Karpas-422 (cell line): ENCODE measurements at regions not wholly inside any gene's neighbourhood (a gene's known extent, or its start where the extent isn't known, plus 50 kb on each side); places are given as distances from the start of the nearest gene placed in this dataset.
A peak's percentile ranks its signal among the peaks of the same experiment; 100 is the strongest.

Experiments used
- DNase-seq: peaks from one replicate; pipeline ENCODE4 v3.0.0-alpha.2; 2015
- H2AFZ ChIP-seq: fragments of 200-600 bp; sonication (generic); 2 replicates; pipeline ENCODE4 v1.6.1; 2014; ENCODE audit warnings: antibody characterized with exemption, low read length, mixed read lengths
- H3K27ac ChIP-seq: fragments of 200-600 bp; sonication (generic); 2 replicates; pipeline ENCODE4 v1.5.1; 2014; ENCODE audit warnings: mild to moderate bottlenecking, low read length, moderate library complexity
- H3K27me3 ChIP-seq: fragments of 200-600 bp; sonication (generic); 2 replicates; pipeline ENCODE4 v1.6.1; 2014; ENCODE audit warnings: low read length, mixed read lengths
- H3K36me3 ChIP-seq: fragments of 200-600 bp; sonication (generic); 2 replicates; pipeline ENCODE4 v1.6.1; 2014; ENCODE audit warnings: low read length, mixed read lengths; ENCODE audit not compliant: insufficient read depth
- H3K4me1 ChIP-seq: fragments of 200-600 bp; sonication (generic); 2 replicates; pipeline ENCODE4 v1.6.1; 2014; ENCODE audit warnings: mild to moderate bottlenecking, low read length, mixed read lengths
- H3K4me2 ChIP-seq: fragments of 200-600 bp; sonication (generic); 2 replicates; pipeline ENCODE4 v1.6.1; 2014; ENCODE audit warnings: low read length, low read depth, mild to moderate bottlenecking; ENCODE audit not compliant: poor library complexity, severe bottlenecking
- H3K4me3 ChIP-seq: fragments of 200-600 bp; sonication (generic); 2 replicates; pipeline ENCODE4 v1.5.1; 2014; ENCODE audit warnings: mild to moderate bottlenecking, antibody characterized with exemption, low read length, mixed read lengths
- H3K79me2 ChIP-seq: fragments of 200-600 bp; sonication (generic); 2 replicates; pipeline ENCODE4 v1.6.1; 2014; ENCODE audit warnings: mild to moderate bottlenecking, low read length, mixed read lengths
- H3K9ac ChIP-seq: fragments of 200-600 bp; sonication (generic); 2 replicates; pipeline ENCODE4 v1.6.0; 2014; ENCODE audit warnings: low read length
- H3K9me2 ChIP-seq: fragments of 200-600 bp; sonication (generic), shearing (Covaris generic); replicated peaks from 2 replicates; pipeline ENCODE4 v1.6.0; 2014; ENCODE audit warnings: mild to moderate bottlenecking, low read length, moderate library complexity; ENCODE audit not compliant: insufficient read depth
- H3K9me3 ChIP-seq: fragments of 300-700, 200-600 bp; sonication (generic); 2 replicates; pipeline ENCODE4 v1.6.1; 2014; ENCODE audit warnings: low read length, mixed read lengths
- H4K20me1 ChIP-seq: fragments of 200-600 bp; sonication (generic); 2 replicates; pipeline ENCODE4 v1.6.1; 2014; ENCODE audit warnings: mild to moderate bottlenecking, antibody characterized with exemption, low read length, low read depth; ENCODE audit not compliant: insufficient read depth

DNA sequence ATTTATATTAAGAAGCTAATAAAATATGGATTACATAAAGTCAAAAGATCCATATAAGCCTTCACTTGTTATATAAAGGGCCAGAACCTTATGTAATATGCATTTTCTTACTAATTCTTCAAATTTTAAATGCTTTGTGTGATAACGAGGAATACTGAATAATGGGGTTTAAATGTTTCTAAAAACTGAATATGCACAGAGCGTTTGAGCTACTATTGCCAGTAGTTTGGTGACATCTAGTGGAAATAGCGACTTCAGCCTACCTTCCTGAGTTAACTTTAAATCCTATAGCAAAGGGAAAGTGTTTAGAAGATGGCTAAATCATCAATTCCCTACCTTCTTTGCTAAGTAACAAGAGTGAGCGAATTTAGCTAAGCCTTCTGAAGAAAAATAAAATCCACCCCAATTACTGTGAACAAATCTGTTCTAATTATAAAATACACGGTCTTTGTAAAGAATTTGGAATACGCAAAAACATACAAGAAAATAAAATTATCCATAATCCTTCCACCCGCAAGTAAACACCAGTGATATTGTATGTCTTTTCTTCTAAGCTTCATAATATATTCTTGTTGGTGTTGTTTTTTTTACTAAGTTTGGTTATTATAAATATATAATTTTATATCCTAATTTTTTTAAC, 115.5 kb upstream of the G2E3 start:
- Histone ChIP-seq H3K4me1 (no peaks in the 10 kb centered on the region), H3K4me3 (no peak overlapping the region), H3K36me3 (no peaks in the 10 kb centered on the region), H3K4me2 (no peak overlapping the region), H4K20me1 (no peaks in the 10 kb centered on the region), H3K79me2 (no peaks in the 10 kb centered on the region), H3K9ac (no peak overlapping the region), H3K27me3 (no peaks in the 10 kb centered on the region), H2AFZ (no peak overlapping the region), H3K9me3 (no peaks in the 10 kb centered on the region), H3K9me2 (no peaks in the 10 kb centered on the region), H3K27ac (no peak overlapping the region)
- DNase-seq, result peak; percentile 78

DNA sequence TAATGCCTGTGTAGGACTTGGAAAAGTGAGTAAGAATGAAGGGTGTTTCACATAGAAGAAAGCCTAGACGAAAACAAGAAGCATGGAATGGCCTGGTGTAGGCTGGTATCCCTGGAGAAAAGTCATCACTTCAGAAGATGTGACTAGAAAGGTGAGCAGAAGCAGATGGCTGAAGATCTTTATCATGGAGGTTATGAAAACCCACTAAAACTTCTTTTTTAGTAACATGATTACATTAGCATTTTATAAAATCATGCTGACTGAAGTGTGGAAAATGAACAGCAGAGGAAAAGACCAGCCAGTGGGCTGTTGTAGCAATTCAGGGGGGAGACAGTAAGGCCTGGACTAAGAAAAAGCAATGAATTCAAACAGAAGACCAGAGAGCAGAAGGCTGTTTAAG, 114.5 kb upstream of the G2E3 start:
- H3K27ac ChIP-seq, result no peak overlapping the region

DNA sequence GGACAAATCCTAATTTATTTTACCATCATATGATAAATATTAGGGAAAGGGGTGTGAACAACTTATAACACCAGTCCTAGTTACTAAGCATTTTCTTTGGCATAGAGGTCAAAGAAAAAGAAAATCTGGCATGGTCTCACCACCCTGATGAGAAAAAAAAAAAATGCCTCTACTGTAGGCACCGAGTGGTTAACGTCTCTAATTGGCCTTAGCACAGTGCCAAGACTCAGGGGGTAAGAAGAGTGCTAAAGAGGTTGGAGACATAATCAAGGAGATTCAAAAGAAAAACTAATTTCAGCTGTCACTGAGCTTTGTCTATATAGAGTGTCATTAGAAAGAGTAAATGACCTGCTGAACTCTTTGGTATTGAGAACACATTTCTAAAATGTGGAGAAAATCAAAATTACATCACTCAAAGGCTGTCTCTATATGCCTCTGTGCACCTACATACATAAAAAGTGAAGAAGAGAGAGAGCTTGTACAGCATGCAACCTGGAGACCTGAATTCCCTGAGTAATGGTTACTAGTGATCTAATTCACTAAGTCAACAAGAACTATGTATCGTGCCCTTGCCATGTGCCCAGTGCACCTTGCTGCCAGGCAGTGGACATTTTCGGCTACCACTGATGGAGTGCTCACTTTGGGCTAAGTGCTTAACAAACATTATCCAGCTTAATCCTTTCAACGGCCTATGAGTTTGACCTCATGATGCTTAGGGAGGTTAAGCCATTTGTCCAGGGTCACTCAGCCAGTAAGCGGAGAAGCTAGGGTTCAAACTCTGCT, 113.8 kb upstream of the G2E3 start:
- Histone ChIP-seq H3K4me2 (no peak overlapping the region), H3K36me3 (no peaks in the 10 kb centered on the region), H3K9me3 (no peaks in the 10 kb centered on the region), H3K27me3 (no peaks in the 10 kb centered on the region), H3K79me2 (no peaks in the 10 kb centered on the region), H4K20me1 (no peaks in the 10 kb centered on the region), H2AFZ (no peak overlapping the region), H3K4me1 (no peaks in the 10 kb centered on the region), H3K4me3 (no peak overlapping the region), H3K9ac (no peak overlapping the region), H3K27ac (no peak overlapping the region), H3K9me2 (no peaks in the 10 kb centered on the region)
- DNase-seq, result no peak

More for the DNA sequence above, 114.5 kb upstream of the G2E3 start:
- Histone ChIP-seq H3K4me1 (no peaks in the 10 kb centered on the region), H2AFZ (no peak overlapping the region), H3K27me3 (no peaks in the 10 kb centered on the region), H3K9me2 (no peaks in the 10 kb centered on the region), H3K36me3 (no peaks in the 10 kb centered on the region), H3K9ac (no peak overlapping the region), H3K9me3 (no peaks in the 10 kb centered on the region), H3K4me2 (no peak overlapping the region), H4K20me1 (no peaks in the 10 kb centered on the region), H3K79me2 (no peaks in the 10 kb centered on the region), H3K4me3 (no peak overlapping the region)
- no peak for DNase-seq

DNA sequence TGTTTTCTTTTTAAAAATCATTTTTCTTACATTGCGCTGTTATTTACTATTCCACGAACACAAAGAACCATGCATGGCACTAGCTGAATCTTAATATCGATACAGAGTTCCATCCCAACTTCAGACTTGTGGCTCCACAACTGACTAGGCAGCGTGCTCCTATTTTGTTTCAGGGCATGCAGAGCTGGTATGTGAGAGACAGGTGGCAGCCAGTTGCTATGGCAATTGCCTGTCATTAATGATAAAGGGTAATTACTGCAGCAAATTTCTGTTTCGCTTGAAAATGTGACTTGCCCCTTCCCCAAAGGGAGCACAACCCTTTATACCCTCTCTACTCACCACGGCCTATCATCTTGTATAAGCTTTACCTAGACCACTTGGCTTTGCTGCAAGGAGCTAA, 113.1 kb upstream of the G2E3 start:
- Histone ChIP-seq H2AFZ (no peak overlapping the region), H3K4me1 (no peaks in the 10 kb centered on the region), H3K9me3 (no peaks in the 10 kb centered on the region), H3K4me2 (no peak overlapping the region), H3K4me3 (no peak overlapping the region), H3K9ac (no peak overlapping the region), H3K79me2 (no peaks in the 10 kb centered on the region), H3K27me3 (no peaks in the 10 kb centered on the region), H3K36me3 (no peaks in the 10 kb centered on the region), H4K20me1 (no peaks in the 10 kb centered on the region), H3K27ac (no peak overlapping the region), H3K9me2 (no peaks in the 10 kb centered on the region)
- DNase-seq, result no peak

DNA sequence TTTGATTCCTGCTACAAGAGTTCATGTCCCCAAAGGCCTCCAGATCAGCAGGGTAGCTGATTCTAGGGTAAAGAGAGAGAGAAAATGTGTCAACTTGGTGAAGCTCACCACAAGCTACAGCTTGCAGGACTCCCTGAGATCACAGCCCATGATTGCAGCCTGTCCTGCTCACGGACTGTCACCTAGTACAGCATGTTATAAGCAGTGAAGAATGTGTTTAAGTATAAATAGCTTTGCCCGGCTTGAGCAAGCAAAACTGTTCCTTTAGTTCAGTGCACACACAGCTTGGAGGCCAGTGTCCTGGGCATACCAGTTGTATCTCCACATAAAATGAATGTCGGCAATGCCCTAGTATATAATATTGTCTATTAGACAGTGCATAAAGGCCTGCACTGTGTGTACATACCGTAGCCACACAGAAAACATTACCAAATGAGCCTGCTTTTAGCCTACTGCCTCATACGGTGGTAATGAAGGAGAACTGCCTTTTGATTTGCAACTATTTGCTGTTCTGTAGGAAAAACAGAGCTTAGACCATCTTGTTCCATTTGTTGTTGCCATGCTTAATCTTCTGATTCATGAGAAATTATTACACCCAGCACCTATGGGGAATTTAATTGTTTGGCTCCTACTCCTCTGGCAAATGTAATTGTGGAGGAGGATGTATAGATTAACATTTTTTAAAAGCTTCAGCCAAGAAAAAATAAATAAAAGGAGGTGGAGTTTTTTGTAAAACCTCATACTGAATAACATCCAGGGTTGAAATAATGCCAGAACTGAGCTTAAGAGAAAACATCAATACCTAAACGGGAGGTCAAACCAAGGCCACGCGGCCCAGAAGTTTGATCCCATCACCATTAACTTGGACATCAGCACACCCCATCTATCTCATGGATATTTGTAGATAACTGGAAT, 108.1 kb upstream of the G2E3 start:
- no peak for DNase-seq
- H3K36me3 ChIP-seq, result no peaks in the 10 kb centered on the region
- H3K9ac ChIP-seq, result no peak overlapping the region
- H4K20me1 ChIP-seq, result no peaks in the 10 kb centered on the region
- H3K27me3 ChIP-seq, result no peaks in the 10 kb centered on the region
- H3K4me3 ChIP-seq, result no peak overlapping the region
- H3K4me1 ChIP-seq, result no peaks in the 10 kb centered on the region
- no peak overlapping the region for H3K4me2 ChIP-seq
- H3K27ac ChIP-seq, result no peak overlapping the region
- no peak overlapping the region for H2AFZ ChIP-seq
- no peaks in the 10 kb centered on the region for H3K79me2 ChIP-seq
- no peaks in the 10 kb centered on the region for H3K9me2 ChIP-seq
- H3K9me3 ChIP-seq, result no peaks in the 10 kb centered on the region

DNA sequence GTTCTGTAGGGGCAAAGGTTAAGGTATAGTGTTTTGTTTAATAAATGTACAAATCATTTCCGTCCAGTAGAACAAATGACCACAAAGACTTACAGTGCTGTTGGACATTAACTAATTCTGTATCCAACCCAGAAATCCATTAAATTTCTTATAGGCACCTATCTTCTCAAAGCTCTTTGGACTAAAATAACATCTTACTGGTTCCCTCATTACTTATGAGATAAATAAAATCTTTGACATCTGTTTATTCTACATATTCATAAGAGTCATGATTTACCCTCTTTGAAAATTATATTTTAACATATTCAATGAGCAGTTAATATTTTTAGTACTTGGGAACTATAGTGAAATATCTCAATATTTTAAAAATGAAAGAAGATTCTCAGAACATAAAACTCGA, 102.7 kb upstream of the G2E3 start:
- Histone ChIP-seq H3K27me3 (no peaks in the 10 kb centered on the region), H3K9me3 (no peaks in the 10 kb centered on the region), H3K9me2 (no peaks in the 10 kb centered on the region), H3K27ac (no peak overlapping the region), H3K4me3 (no peak overlapping the region), H3K9ac (no peak overlapping the region), H3K36me3 (no peaks in the 10 kb centered on the region), H3K4me2 (no peak overlapping the region), H4K20me1 (no peaks in the 10 kb centered on the region), H3K4me1 (no peaks in the 10 kb centered on the region), H3K79me2 (no peaks in the 10 kb centered on the region), H2AFZ (no peak overlapping the region)
- DNase-seq, result no peak

DNA sequence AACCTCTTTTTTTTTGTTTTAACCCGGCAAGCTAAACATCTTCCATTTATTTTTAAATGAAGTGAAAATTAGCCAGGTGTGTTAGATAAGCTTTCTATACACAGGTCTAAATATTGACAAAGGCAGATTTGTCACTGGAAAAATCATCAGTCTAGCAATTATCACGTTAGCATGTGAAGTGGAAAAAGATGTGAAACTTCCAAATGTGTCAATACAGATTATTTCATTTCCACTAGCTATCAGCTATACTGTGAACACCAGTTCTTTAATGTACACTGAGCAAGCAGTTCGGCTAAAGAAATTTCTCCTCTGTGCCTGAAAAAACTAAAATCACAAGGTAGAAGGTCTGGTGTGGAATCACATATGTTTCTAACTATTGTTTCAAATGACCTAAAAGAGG, 96.6 kb upstream of the G2E3 start:
- no peak overlapping the region for H3K4me2 ChIP-seq
- H3K9me3 ChIP-seq, result no peaks in the 10 kb centered on the region
- H3K4me3 ChIP-seq, result no peak overlapping the region
- H3K27me3 ChIP-seq, result no peaks in the 10 kb centered on the region
- no peaks in the 10 kb centered on the region for H3K36me3 ChIP-seq
- no peak overlapping the region for H3K27ac ChIP-seq
- H3K4me1 ChIP-seq, result no peaks in the 10 kb centered on the region
- no peak for DNase-seq
- no peaks in the 10 kb centered on the region for H3K9me2 ChIP-seq
- no peak overlapping the region for H3K9ac ChIP-seq
- H3K79me2 ChIP-seq, result no peaks in the 10 kb centered on the region
- no peak overlapping the region for H2AFZ ChIP-seq
- H4K20me1 ChIP-seq, result no peaks in the 10 kb centered on the region

DNA sequence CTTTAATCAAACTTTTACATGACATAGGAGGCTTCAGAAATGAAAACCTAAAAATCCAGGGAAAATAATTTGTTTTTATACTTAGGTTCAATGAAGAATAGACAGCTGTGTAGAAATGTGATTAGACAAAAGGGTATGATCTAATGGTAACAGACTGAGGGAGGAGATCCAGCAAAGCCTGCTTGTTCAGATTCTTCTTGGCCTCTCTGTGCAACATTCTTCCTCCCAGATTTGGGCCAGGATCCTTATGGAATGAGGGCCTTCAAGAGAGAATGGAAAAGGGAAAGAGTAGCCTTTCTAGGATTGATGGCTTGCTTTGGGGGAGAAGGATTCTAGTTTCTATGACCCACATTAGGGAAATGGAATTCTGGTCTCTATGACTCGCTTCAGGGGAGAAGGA, 94.5 kb upstream of the G2E3 start:
- H3K36me3 ChIP-seq, result no peaks in the 10 kb centered on the region

More for the DNA sequence above, 94.5 kb upstream of the G2E3 start:
- Histone ChIP-seq H3K27ac (no peak overlapping the region), H3K9me2 (no peaks in the 10 kb centered on the region), H3K4me1 (no peaks in the 10 kb centered on the region), H3K4me2 (no peak overlapping the region), H3K79me2 (no peaks in the 10 kb centered on the region), H2AFZ (no peak overlapping the region), H3K4me3 (no peak overlapping the region), H3K9ac (no peak overlapping the region), H4K20me1 (no peaks in the 10 kb centered on the region), H3K27me3 (no peaks in the 10 kb centered on the region), H3K9me3 (no peaks in the 10 kb centered on the region)
- DNase-seq, result no peak
